ENCODE measurements at regions not wholly inside any gene's neighbourhood (a gene's known extent, or its start where the extent isn't known, plus 50 kb on each side); places are given as distances from the start of the nearest gene placed in this dataset.

DNA sequence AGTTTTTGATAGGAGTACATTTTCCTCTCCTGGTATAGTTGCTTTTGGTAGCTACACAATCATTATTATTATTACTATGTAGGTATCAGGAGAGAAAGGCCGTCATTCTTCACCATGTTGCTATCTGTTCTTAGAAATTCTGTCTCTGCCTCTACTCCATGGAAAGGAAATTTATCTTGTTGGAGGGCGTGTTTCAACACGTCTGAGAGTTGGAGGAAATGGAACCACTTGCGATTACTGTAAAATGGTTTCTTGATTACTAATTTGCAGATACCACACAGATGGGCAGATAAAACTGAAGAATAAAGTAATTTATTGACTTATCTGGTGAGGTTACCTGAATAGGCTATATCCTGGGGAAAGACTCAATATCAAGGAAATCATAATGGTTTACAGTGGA lies 488.4 kb downstream of the NR2F2 start:
- POLR2A ChIA-PET = no interaction called here
- no peaks in the 10 kb centered on the region for H3K4me1 ChIP-seq (ENCODE audit: control insufficient read depth, insufficient read depth, low read length)
- no peaks in the 10 kb centered on the region for H3K36me3 ChIP-seq (ENCODE audit: control insufficient read depth in 2 of 2, insufficient read depth in 1 of 2, low read length in 2 of 2)
- TF ChIP-seq GLIS1 (tag by site-specific recombination; IDR thresholded peaks at IDR 0.05) (no peak), FEZF1 (tag by site-specific recombination; IDR thresholded peaks at IDR 0.05) (no peak), WT1 (tag by site-specific recombination; IDR thresholded peaks at IDR 0.05) (no peak), ZNF837 (tag by site-specific recombination; IDR thresholded peaks at IDR 0.05) (no peak), SP3 (tag by site-specific recombination; IDR thresholded peaks at IDR 0.05) (no peak), GLI2 (tag by site-specific recombination; IDR thresholded peaks at IDR 0.05; ENCODE audit: borderline replicate concordance, low read depth) (no peak), ZXDB (tag by site-specific recombination; IDR thresholded peaks at IDR 0.05) (no peak), ZBTB7A (tag by site-specific recombination; IDR thresholded peaks at IDR 0.05; ENCODE audit: low read depth) (no peak), ZNF266 (tag by site-specific recombination; IDR thresholded peaks at IDR 0.05; ENCODE audit: low read depth) (no peak), ZNF530 (tag by site-specific recombination; IDR thresholded peaks at IDR 0.05; ENCODE audit: low read depth) (no peak), ZBTB8A (tag by site-specific recombination; IDR thresholded peaks at IDR 0.05) (no peak)
- TF ChIP-seq, protein P1, sequence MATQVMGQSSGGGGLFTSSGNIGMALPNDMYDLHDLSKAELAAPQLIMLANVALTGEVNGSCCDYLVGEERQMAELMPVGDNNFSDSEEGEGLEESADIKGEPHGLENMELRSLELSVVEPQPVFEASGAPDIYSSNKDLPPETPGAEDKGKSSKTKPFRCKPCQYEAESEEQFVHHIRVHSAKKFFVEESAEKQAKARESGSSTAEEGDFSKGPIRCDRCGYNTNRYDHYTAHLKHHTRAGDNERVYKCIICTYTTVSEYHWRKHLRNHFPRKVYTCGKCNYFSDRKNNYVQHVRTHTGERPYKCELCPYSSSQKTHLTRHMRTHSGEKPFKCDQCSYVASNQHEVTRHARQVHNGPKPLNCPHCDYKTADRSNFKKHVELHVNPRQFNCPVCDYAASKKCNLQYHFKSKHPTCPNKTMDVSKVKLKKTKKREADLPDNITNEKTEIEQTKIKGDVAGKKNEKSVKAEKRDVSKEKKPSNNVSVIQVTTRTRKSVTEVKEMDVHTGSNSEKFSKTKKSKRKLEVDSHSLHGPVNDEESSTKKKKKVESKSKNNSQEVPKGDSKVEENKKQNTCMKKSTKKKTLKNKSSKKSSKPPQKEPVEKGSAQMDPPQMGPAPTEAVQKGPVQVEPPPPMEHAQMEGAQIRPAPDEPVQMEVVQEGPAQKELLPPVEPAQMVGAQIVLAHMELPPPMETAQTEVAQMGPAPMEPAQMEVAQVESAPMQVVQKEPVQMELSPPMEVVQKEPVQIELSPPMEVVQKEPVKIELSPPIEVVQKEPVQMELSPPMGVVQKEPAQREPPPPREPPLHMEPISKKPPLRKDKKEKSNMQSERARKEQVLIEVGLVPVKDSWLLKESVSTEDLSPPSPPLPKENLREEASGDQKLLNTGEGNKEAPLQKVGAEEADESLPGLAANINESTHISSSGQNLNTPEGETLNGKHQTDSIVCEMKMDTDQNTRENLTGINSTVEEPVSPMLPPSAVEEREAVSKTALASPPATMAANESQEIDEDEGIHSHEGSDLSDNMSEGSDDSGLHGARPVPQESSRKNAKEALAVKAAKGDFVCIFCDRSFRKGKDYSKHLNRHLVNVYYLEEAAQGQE (tag by site-specific recombination; IDR thresholded peaks at IDR 0.05) = no peak
- TF ChIP-seq, protein P2, sequence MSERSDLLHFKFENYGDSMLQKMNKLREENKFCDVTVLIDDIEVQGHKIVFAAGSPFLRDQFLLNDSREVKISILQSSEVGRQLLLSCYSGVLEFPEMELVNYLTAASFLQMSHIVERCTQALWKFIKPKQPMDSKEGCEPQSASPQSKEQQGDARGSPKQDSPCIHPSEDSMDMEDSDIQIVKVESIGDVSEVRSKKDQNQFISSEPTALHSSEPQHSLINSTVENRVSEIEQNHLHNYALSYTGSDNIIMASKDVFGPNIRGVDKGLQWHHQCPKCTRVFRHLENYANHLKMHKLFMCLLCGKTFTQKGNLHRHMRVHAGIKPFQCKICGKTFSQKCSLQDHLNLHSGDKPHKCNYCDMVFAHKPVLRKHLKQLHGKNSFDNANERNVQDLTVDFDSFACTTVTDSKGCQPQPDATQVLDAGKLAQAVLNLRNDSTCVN (tag by site-specific recombination; optimal IDR thresholded peaks at IDR 0.05) = no peak
- TF ChIP-seq, protein P3, sequence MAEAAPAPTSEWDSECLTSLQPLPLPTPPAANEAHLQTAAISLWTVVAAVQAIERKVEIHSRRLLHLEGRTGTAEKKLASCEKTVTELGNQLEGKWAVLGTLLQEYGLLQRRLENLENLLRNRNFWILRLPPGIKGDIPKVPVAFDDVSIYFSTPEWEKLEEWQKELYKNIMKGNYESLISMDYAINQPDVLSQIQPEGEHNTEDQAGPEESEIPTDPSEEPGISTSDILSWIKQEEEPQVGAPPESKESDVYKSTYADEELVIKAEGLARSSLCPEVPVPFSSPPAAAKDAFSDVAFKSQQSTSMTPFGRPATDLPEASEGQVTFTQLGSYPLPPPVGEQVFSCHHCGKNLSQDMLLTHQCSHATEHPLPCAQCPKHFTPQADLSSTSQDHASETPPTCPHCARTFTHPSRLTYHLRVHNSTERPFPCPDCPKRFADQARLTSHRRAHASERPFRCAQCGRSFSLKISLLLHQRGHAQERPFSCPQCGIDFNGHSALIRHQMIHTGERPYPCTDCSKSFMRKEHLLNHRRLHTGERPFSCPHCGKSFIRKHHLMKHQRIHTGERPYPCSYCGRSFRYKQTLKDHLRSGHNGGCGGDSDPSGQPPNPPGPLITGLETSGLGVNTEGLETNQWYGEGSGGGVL (tag by site-specific recombination; IDR thresholded peaks at IDR 0.05) = no peak
- TF ChIP-seq, protein P4, sequence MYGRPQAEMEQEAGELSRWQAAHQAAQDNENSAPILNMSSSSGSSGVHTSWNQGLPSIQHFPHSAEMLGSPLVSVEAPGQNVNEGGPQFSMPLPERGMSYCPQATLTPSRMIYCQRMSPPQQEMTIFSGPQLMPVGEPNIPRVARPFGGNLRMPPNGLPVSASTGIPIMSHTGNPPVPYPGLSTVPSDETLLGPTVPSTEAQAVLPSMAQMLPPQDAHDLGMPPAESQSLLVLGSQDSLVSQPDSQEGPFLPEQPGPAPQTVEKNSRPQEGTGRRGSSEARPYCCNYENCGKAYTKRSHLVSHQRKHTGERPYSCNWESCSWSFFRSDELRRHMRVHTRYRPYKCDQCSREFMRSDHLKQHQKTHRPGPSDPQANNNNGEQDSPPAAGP (tag by site-specific recombination; IDR thresholded peaks at IDR 0.05) = no peak
- TF ChIP-seq, protein P5, sequence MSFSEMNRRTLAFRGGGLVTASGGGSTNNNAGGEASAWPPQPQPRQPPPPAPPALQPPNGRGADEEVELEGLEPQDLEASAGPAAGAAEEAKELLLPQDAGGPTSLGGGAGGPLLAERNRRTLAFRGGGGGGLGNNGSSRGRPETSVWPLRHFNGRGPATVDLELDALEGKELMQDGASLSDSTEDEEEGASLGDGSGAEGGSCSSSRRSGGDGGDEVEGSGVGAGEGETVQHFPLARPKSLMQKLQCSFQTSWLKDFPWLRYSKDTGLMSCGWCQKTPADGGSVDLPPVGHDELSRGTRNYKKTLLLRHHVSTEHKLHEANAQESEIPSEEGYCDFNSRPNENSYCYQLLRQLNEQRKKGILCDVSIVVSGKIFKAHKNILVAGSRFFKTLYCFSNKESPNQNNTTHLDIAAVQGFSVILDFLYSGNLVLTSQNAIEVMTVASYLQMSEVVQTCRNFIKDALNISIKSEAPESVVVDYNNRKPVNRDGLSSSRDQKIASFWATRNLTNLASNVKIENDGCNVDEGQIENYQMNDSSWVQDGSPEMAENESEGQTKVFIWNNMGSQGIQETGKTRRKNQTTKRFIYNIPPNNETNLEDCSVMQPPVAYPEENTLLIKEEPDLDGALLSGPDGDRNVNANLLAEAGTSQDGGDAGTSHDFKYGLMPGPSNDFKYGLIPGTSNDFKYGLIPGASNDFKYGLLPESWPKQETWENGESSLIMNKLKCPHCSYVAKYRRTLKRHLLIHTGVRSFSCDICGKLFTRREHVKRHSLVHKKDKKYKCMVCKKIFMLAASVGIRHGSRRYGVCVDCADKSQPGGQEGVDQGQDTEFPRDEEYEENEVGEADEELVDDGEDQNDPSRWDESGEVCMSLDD (tag by site-specific recombination; IDR thresholded peaks at IDR 0.05) = no peak
- no peaks in the 10 kb centered on the region for H3K9me3 ChIP-seq (ENCODE audit: control insufficient read depth, insufficient read depth, low read depth, low read length)
- H3K27ac ChIP-seq (ENCODE audit: extremely low read depth, low read depth, low read length) = no peak overlapping the region
- H3K4me3 ChIP-seq (ENCODE audit: low read depth, low read length) = no peak overlapping the region
- CTCF ChIA-PET = interaction anchor here (0.9 kb wide), 1 partner anchor 23 kb away, joined by 3 read pairs; no protein-coding TSS in a partner anchor

Data from HEK293 (cell line).